Adrenal gland (tissue), 9 donors: ENCODE measurements at regions not wholly inside any gene's neighbourhood (a gene's known extent, or its start where the extent isn't known, plus 50 kb on each side); places are given as distances from the start of the nearest gene placed in this dataset.
"Not testable (repeated sequence)": the region's sequence is repeated elsewhere in the genome, so short reads cannot be mapped to it uniquely, and the experiment has no call there.

Experiments
- DNase-seq, 7 donors: peaks; one replicate each; pipeline ENCODE4 v3.0.0-alpha.2; 2019 to 2020
- H3K27ac ChIP-seq, 5 donors: fragments of 200-600 bp; sonication (generic) in 4 of 5; 1 replicate in 3 of 5; 2 replicates in 2 of 5; pipeline versions ENCODE4 v1.5.1 to v1.8.0; 2016 to 2020; ENCODE audit warnings: mild to moderate bottlenecking in 1 of 5
- H3K27me3 ChIP-seq: fragments of 200-600 bp; 2 replicates; pipeline ENCODE4 v1.8.0; 2021
- H3K36me3 ChIP-seq, 2 donors: fragments of 200-600 bp; replicated peaks in 1 of 2; 1 replicate in 1 of 2; 2 replicates in 1 of 2; pipeline versions ENCODE4 v1.5.1 to v1.8.0; 2018 to 2022
- H3K4me1 ChIP-seq, 2 donors: fragments of 200-600 bp; replicated peaks in 1 of 2; 1 replicate in 1 of 2; 2 replicates in 1 of 2; pipeline versions ENCODE4 v1.5.1 to v1.8.0; 2018 to 2021
- H3K4me3 ChIP-seq, 4 donors: fragments of 200-600 bp; sonication (generic) in 3 of 4; one replicate each; pipeline ENCODE4 v1.5.1; 2016 to 2018
- H3K9me3 ChIP-seq, 3 donors: fragments of 200-600 bp; sonication (generic) in 1 of 3; replicated peaks in 1 of 3; 1 replicate in 2 of 3; 2 replicates in 1 of 3; pipeline versions ENCODE4 v1.5.1 to v1.8.0; 2016 to 2021
- POLR2A ChIP-seq, 2 donors: fragments of 450-650 bp; IDR thresholded peaks; one replicate each; pipeline ENCODE4 v1.6.1; 2017; ENCODE audit warnings: antibody characterized with exemption in 2 of 2, mild to moderate bottlenecking in 2 of 2, moderate library complexity in 1 of 2
- WGBS, 4 donors: extraction: QIAGEN DNeasy Blood & Tissue Kit in 2 of 4; methylation state at CpG; one replicate each; pipeline versions ENCODE4 v1.1.5 to v1.1.7; 2013 to 2017; 5-methylcytosine and 5-hydroxymethylcytosine counted together
- intact Hi-C, 2 donors: fragments of 100-400 bp; cut with DNase I; formaldehyde crosslinking; loops; one replicate each; pipeline versions ENCODE4 v1.14.1 to v1.15.0; 2022 to 2023
- TF ChIP-seq, protein P1 (sequence below), 6 experiments: fragments of 450-650 bp in 4 of 6; fragments of 200-600 bp in 2 of 6; sonication (generic) in 1 of 6; IDR thresholded peaks; 1 replicate in 5 of 6; 2 replicates in 1 of 6; pipeline versions ENCODE4 v1.5.1 to v1.8.0; 2016 to 2021; ENCODE audit warnings: antibody characterized with exemption in 6 of 6, mild to moderate bottlenecking in 2 of 6, moderate library complexity in 1 of 6
- donor health status: healthy with polysubstance abuse.
- donor health status: Bipolar disorder and iron deficiency.
- donor health status: DM: yes; HTN: yes; CAD: no.
- donor health status: DM: no; HTN: no; CAD: no.
- donor health status: DM: no; HTN: no; CAD: no.

DNA sequence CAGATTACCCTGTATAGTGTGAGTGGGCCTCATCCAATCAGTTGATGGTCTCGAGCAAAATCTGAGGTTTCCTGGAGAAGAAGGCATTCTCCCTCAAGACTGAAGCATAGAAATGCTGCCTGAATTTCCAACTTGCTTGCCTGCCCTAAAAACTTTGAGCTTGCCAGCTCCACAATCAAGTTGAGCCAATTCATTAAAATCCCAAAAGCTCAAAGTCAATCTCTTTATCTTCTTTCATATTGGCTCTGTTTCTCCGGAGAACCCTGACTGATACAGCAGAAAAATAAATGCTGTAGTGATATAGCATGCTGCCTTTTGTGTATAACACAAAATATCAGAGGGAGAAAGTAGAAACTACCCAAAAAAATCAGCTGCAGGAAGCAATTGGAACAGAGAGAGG, 72.5 kb upstream of the NMUR2 start:
- no peak for DNase-seq
- WGBS, 4 donors, result 60 to 84% (median 68%) methylated on average over 2 of the region's 2 CpGs
- Histone ChIP-seq H3K27ac (no peak overlapping the region), H3K36me3 (no peaks in the 10 kb centered on the region), H3K9me3 (no peaks in the 10 kb centered on the region), H3K4me3 (no peak overlapping the region), H3K4me1 (no peaks in the 10 kb centered on the region), H3K27me3 (no peaks in the 10 kb centered on the region)
- TF ChIP-seq, protein P1, sequence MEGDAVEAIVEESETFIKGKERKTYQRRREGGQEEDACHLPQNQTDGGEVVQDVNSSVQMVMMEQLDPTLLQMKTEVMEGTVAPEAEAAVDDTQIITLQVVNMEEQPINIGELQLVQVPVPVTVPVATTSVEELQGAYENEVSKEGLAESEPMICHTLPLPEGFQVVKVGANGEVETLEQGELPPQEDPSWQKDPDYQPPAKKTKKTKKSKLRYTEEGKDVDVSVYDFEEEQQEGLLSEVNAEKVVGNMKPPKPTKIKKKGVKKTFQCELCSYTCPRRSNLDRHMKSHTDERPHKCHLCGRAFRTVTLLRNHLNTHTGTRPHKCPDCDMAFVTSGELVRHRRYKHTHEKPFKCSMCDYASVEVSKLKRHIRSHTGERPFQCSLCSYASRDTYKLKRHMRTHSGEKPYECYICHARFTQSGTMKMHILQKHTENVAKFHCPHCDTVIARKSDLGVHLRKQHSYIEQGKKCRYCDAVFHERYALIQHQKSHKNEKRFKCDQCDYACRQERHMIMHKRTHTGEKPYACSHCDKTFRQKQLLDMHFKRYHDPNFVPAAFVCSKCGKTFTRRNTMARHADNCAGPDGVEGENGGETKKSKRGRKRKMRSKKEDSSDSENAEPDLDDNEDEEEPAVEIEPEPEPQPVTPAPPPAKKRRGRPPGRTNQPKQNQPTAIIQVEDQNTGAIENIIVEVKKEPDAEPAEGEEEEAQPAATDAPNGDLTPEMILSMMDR (IDR thresholded peaks at IDR 0.05), result no peak
- TF ChIP-seq POLR2A (IDR thresholded peaks at IDR 0.05), result no peak
- intact Hi-C loops, result no loop called here

GRCh38 chr5:152479866-152480265, 74.8 kb upstream of the NMUR2 start:
- DNase-seq, H3K9me3 ChIP-seq, H3K27me3 ChIP-seq, H3K4me3 ChIP-seq, intact Hi-C loops, H3K27ac ChIP-seq, H3K36me3 ChIP-seq, H3K4me1 ChIP-seq: not testable (repeated sequence)
- 91 to 99% (median 93%) methylated on average over 13 to 35 of the region's 35 CpGs; no CpG with 5 or more reads in 1 of the 4 donors for WGBS, 4 donors

- intact Hi-C loops, H3K9me3 ChIP-seq, H3K27ac ChIP-seq, H3K27me3 ChIP-seq, H3K4me3 ChIP-seq, H3K4me1 ChIP-seq, DNase-seq, H3K36me3 ChIP-seq: not testable (repeated sequence)
- 89 to 92% (median 90%) methylated on average over 12 of the region's 12 CpGs for WGBS, 4 donors
Observed at GRCh38 chr5:152480677-152481076, 75.6 kb upstream of the NMUR2 start.

GRCh38 chr5:152487130-152487529, 82.1 kb upstream of the NMUR2 start:
- no peak overlapping the region for H3K4me3 ChIP-seq
- TF ChIP-seq, protein P1 (IDR thresholded peaks at IDR 0.05), result no peak
- TF ChIP-seq POLR2A (IDR thresholded peaks at IDR 0.05), result no peak
- H3K4me1 ChIP-seq, result no peaks in the 10 kb centered on the region
- WGBS, 4 donors, result 72 to 73% (median 73%) methylated on average over 5 of the region's 5 CpGs
- H3K27me3 ChIP-seq, result no peaks in the 10 kb centered on the region
- H3K27ac ChIP-seq, result no peak overlapping the region
- no peaks in the 10 kb centered on the region for H3K36me3 ChIP-seq
- H3K9me3 ChIP-seq, result no peaks in the 10 kb centered on the region
- intact Hi-C loops, result no loop called here
- DNase-seq, result no peak

- intact Hi-C loops, result no loop called here
- 48 to 88% (median 65%) methylated on average over 2 of the region's 2 CpGs for WGBS, 4 donors
- TF ChIP-seq POLR2A (IDR thresholded peaks at IDR 0.05), result no peak
- TF ChIP-seq, protein P1 (IDR thresholded peaks at IDR 0.05), result no peak
- Histone ChIP-seq H3K4me3 (no peak overlapping the region), H3K27ac (no peak overlapping the region), H3K36me3 (no peaks in the 10 kb centered on the region), H3K4me1 (no peaks in the 10 kb centered on the region), H3K27me3 (no peaks in the 10 kb centered on the region), H3K9me3 (no peaks in the 10 kb centered on the region)
- peak in 1 of 7 donors; percentile 1 for DNase-seq
Observed at GRCh38 chr5:152488869-152489268, 83.8 kb upstream of the NMUR2 start.
